H9 (cell line): ENCODE measurements at regions not wholly inside any gene's neighbourhood (a gene's known extent, or its start where the extent isn't known, plus 50 kb on each side); places are given as distances from the start of the nearest gene placed in this dataset.

Source experiments
- DNase-seq: peaks from one replicate; pipeline ENCODE4 v3.0.0-alpha.2; 2017
- H2AFZ ChIP-seq: one replicate; pipeline ENCODE4 v1.6.1; 2013; ENCODE audit warnings: mild to moderate bottlenecking, low read length, control low read depth, moderate library complexity
- H2AK5ac ChIP-seq: 2 replicates; pipeline ENCODE4 v1.6.1; 2013; ENCODE audit warnings: low read length, control low read depth, mixed read lengths; ENCODE audit not compliant: insufficient read length
- H2BK120ac ChIP-seq: one replicate; pipeline ENCODE4 v1.6.1; 2013; ENCODE audit warnings: low read depth, mild to moderate bottlenecking, low read length, control low read depth, inconsistent platforms; ENCODE audit not compliant: poor library complexity, severe bottlenecking
- H2BK12ac ChIP-seq: 2 replicates; pipeline ENCODE4 v1.6.1; 2013; ENCODE audit warnings: low read length, control low read depth, mixed read lengths, low read depth; ENCODE audit not compliant: insufficient read length
- H2BK15ac ChIP-seq: 2 replicates; pipeline ENCODE4 v1.6.1; 2013; ENCODE audit warnings: low read depth, low read length, control low read depth
- H2BK20ac ChIP-seq: one replicate; pipeline ENCODE4 v1.6.1; 2013; ENCODE audit warnings: low read depth, mild to moderate bottlenecking, low read length, control low read depth, inconsistent platforms; ENCODE audit not compliant: poor library complexity, severe bottlenecking
- H2BK5ac ChIP-seq: 2 replicates; pipeline ENCODE4 v1.6.1; 2013; ENCODE audit warnings: low read length, control low read depth, mixed read lengths; ENCODE audit not compliant: insufficient read length
- H3K14ac ChIP-seq: 2 replicates; pipeline ENCODE4 v1.6.1; 2013; ENCODE audit warnings: low read length, control low read depth; ENCODE audit not compliant: insufficient read depth
- H3K18ac ChIP-seq: 2 replicates; pipeline ENCODE4 v1.6.1; 2013; ENCODE audit warnings: low read depth, mild to moderate bottlenecking, mixed read lengths, low read length, control low read depth; ENCODE audit not compliant: insufficient read length
- H3K23ac ChIP-seq: 2 replicates; pipeline ENCODE4 v1.6.1; 2013; ENCODE audit warnings: low read length, control low read depth, mixed read lengths, low read depth; ENCODE audit not compliant: insufficient read length
- H3K23me2 ChIP-seq: 2 replicates; pipeline ENCODE4 v1.6.1; 2013; ENCODE audit warnings: low read depth, mild to moderate bottlenecking, mixed read lengths, low read length, control low read depth; ENCODE audit not compliant: insufficient read length, poor library complexity, severe bottlenecking
- H3K27ac ChIP-seq: 2 replicates; pipeline ENCODE4 v1.5.1; 2013; ENCODE audit warnings: low read length, control low read depth, mixed read lengths, low read depth; ENCODE audit not compliant: insufficient read length
- H3K27me3 ChIP-seq: 2 replicates; pipeline ENCODE4 v1.6.1; 2013; ENCODE audit warnings: low read length, control low read depth, inconsistent platforms; ENCODE audit not compliant: insufficient read depth
- H3K4ac ChIP-seq: 2 replicates; pipeline ENCODE4 v1.6.1; 2013; ENCODE audit warnings: low read depth, mild to moderate bottlenecking, control low read depth, inconsistent platforms, low read length, moderate library complexity
- H3K4me1 ChIP-seq: 2 replicates; pipeline ENCODE4 v1.6.1; 2013; ENCODE audit warnings: low read length, control low read depth, inconsistent platforms; ENCODE audit not compliant: insufficient read depth
- H3K4me2 ChIP-seq: 2 replicates; pipeline ENCODE4 v1.6.1; 2013; ENCODE audit warnings: low read length, control low read depth, mixed read lengths; ENCODE audit not compliant: insufficient read length, insufficient read depth
- H3K56ac ChIP-seq: 2 replicates; pipeline ENCODE4 v1.6.1; 2013; ENCODE audit warnings: low read depth, mild to moderate bottlenecking, mixed read lengths, low read length, control low read depth; ENCODE audit not compliant: insufficient read length
- H3K79me1 ChIP-seq: 2 replicates; pipeline ENCODE4 v1.6.1; 2013; ENCODE audit warnings: low read depth, mild to moderate bottlenecking, moderate library complexity, low read length, control low read depth, inconsistent platforms; ENCODE audit not compliant: insufficient read depth, poor library complexity, severe bottlenecking
- H3K79me2 ChIP-seq: 2 replicates; pipeline ENCODE4 v1.6.1; 2013; ENCODE audit warnings: low read length, control low read depth, inconsistent platforms; ENCODE audit not compliant: insufficient read depth
- H3K9ac ChIP-seq: 2 replicates; pipeline ENCODE4 v1.6.1; 2013; ENCODE audit warnings: low read length, control low read depth, mixed read lengths; ENCODE audit not compliant: insufficient read length; ENCODE audit errors: extremely low read depth
- H3K9me3 ChIP-seq: one replicate; pipeline ENCODE4 v1.6.1; 2013; ENCODE audit warnings: low read depth, low read length, inconsistent platforms; ENCODE audit not compliant: control insufficient read depth
- H3T11ph ChIP-seq: one replicate; pipeline ENCODE4 v1.6.1; 2013; ENCODE audit warnings: mild to moderate bottlenecking, low read length, control low read depth, inconsistent platforms
- H4K20me1 ChIP-seq: one replicate; pipeline ENCODE4 v1.6.1; 2013; ENCODE audit not compliant: control insufficient read depth, insufficient read length, insufficient read depth
- H4K5ac ChIP-seq: 2 replicates; pipeline ENCODE4 v1.6.1; 2013; ENCODE audit warnings: low read depth, mild to moderate bottlenecking, mixed read lengths, low read length, control low read depth; ENCODE audit not compliant: insufficient read length
- H4K8ac ChIP-seq: replicated peaks from 2 replicates; pipeline ENCODE4 v1.6.1; 2013; ENCODE audit warnings: low read length, control low read depth, mixed read lengths, low read depth; ENCODE audit not compliant: insufficient read length
- H4K91ac ChIP-seq: 2 replicates; pipeline ENCODE4 v1.6.1; 2013; ENCODE audit warnings: low read depth, mild to moderate bottlenecking, moderate library complexity, mixed read lengths, low read length, control low read depth; ENCODE audit not compliant: insufficient read length
- H3K27ac Mint-ChIP-seq, 3 experiments: 2 replicates in 2 of 3; 3 replicates in 1 of 3; pipeline ENCODE4 v1.8.0; 2020 to 2021; ENCODE audit warnings: mixed read lengths in 3 of 3, mild to moderate bottlenecking in 1 of 3, moderate library complexity in 1 of 3
- H3K27me3 Mint-ChIP-seq: 2 replicates; pipeline ENCODE4 v1.8.0; 2021; ENCODE audit warnings: low read depth, mild to moderate bottlenecking, moderate library complexity, mixed read lengths
- H3K36me3 Mint-ChIP-seq, 3 experiments: 2 replicates in 2 of 3; 3 replicates in 1 of 3; pipeline ENCODE4 v1.8.0; 2020 to 2021; ENCODE audit warnings: low read depth in 3 of 3, mixed read lengths in 3 of 3; ENCODE audit not compliant: insufficient read depth in 1 of 3
- H3K4me1 Mint-ChIP-seq, 2 experiments: 2 replicates each; pipeline ENCODE4 v1.8.0; 2020; ENCODE audit warnings: mixed read lengths in 2 of 2
- H3K4me3 Mint-ChIP-seq, 2 experiments: 2 replicates in 1 of 2; 3 replicates in 1 of 2; pipeline ENCODE4 v1.8.0; 2020 to 2021; ENCODE audit warnings: mild to moderate bottlenecking in 2 of 2, mixed read lengths in 2 of 2, moderate library complexity in 1 of 2
- H3K9me3 Mint-ChIP-seq, 2 experiments: 2 replicates in 1 of 2; 3 replicates in 1 of 2; pipeline ENCODE4 v1.8.0; 2020; ENCODE audit warnings: mild to moderate bottlenecking in 2 of 2, mixed read lengths in 2 of 2, moderate library complexity in 1 of 2
- CTCF ChIP-seq: fragments of 200-600 bp; sonication (generic); conservative IDR thresholded peaks from 3 replicates; pipeline ENCODE4 v1.8.0; 2021; ENCODE audit warnings: antibody characterized with exemption, mild to moderate bottlenecking
- WGBS: extraction: QIAGEN DNeasy Blood & Tissue Kit; methylation state at CpG from one replicate; pipeline ENCODE4 v1.1.7; 2013; ENCODE audit warnings: missing lambda C conversion rate, low lambda C conversion rate, mixed read lengths; ENCODE audit not compliant: insufficient read length; ENCODE audit errors: extremely low coverage; 5-methylcytosine and 5-hydroxymethylcytosine counted together

GRCh38 chr6:80610846-80611245 is 504.4 kb downstream of the BCKDHB start:
- H3K4me1 ChIP-seq = no peaks in the 10 kb centered on the region
- no CpG with 5 or more reads among the region's 1 CpG for WGBS
- H3K23ac ChIP-seq = no peak overlapping the region
- Mint-ChIP-seq H3K4me1 (peaks cover 4 to 7% of the 10 kb centered on the region in 2 experiments), H3K27me3 (no peaks in the 10 kb centered on the region; the same call in 1 of the 2 replicates), H3K27ac (no peak overlapping the region), H3K9me3 (peaks cover 0 to 14% of the 10 kb centered on the region in 2 experiments; a peak in 3 of 5 replicates), H3K36me3 (peaks cover 3 to 5% (median 4%) of the 10 kb centered on the region in 3 experiments; a peak in 3 of 7 replicates), H3K4me3 (no peak overlapping the region)
- H4K5ac ChIP-seq = no peak overlapping the region
- H3K4me2 ChIP-seq = no peak overlapping the region
- H3K9me3 ChIP-seq = no peaks in the 10 kb centered on the region
- H4K8ac ChIP-seq = no peak overlapping the region
- H3K27ac ChIP-seq = no peak overlapping the region
- no peak for DNase-seq
- H2BK20ac ChIP-seq = no peak overlapping the region
- no peak overlapping the region for H2AFZ ChIP-seq
- no peak overlapping the region for H2AK5ac ChIP-seq
- H2BK5ac ChIP-seq = no peak overlapping the region
- no peaks in the 10 kb centered on the region for H3K23me2 ChIP-seq
- no peak overlapping the region for H3K4ac ChIP-seq
- no peak for TF ChIP-seq CTCF
- no peak overlapping the region for H3T11ph ChIP-seq
- no peaks in the 10 kb centered on the region for H4K20me1 ChIP-seq
- H3K14ac ChIP-seq = no peak overlapping the region
- H3K79me2 ChIP-seq = no peaks in the 10 kb centered on the region
- no peak overlapping the region for H2BK15ac ChIP-seq
- no peaks in the 10 kb centered on the region for H3K27me3 ChIP-seq
- H2BK12ac ChIP-seq = no peak overlapping the region
- no peak overlapping the region for H3K56ac ChIP-seq
- H4K91ac ChIP-seq = no peak overlapping the region
- H3K18ac ChIP-seq = no peak overlapping the region
- no peak overlapping the region for H2BK120ac ChIP-seq
- no peaks in the 10 kb centered on the region for H3K79me1 ChIP-seq
- H3K9ac ChIP-seq = no peak overlapping the region
